GM21367 (cell line): ENCODE measurements at regions not wholly inside any gene's neighbourhood (a gene's known extent, or its start where the extent isn't known, plus 50 kb on each side); places are given as distances from the start of the nearest gene placed in this dataset.
"Not testable (repeated sequence)": the region's sequence is repeated elsewhere in the genome, so short reads cannot be mapped to it uniquely, and the experiment has no call there.

Experiments
- ATAC-seq: cut with Tn5 transposase; IDR thresholded peaks from one replicate; pipeline ENCODE4 v1.9.1; 2021; ENCODE audit not compliant: unreplicated experiment

- no peak for ATAC-seq
These were observed 201.9 kb downstream of the MOXD1 start for GRCh38 chr6:132199343-132199742.

- ATAC-seq, result no peak
These were observed 202.4 kb downstream of the MOXD1 start for GRCh38 chr6:132198896-132199295.

GRCh38 chr6:132198040-132198439, 203.2 kb downstream of the MOXD1 start:
- ATAC-seq, result no peak

- no peak for ATAC-seq
These were observed 206.7 kb downstream of the MOXD1 start for GRCh38 chr6:132194529-132194928.

GRCh38 chr6:132192631-132193030, 208.6 kb downstream of the MOXD1 start:
- no peak for ATAC-seq

GRCh38 chr6:132190815-132191175, 210.5 kb downstream of the MOXD1 start:
- ATAC-seq, result no peak

- peak; percentile 69 for ATAC-seq
These were observed 211.0 kb downstream of the MOXD1 start for GRCh38 chr6:132190097-132190814.

- ATAC-seq, result no peak
These were observed 212.6 kb downstream of the MOXD1 start for GRCh38 chr6:132188556-132189264.

- no peak for ATAC-seq
These were observed 213.5 kb downstream of the MOXD1 start for GRCh38 chr6:132187816-132188215.

- not testable (repeated sequence) for ATAC-seq
These were observed 216.3 kb downstream of the MOXD1 start for GRCh38 chr6:132184966-132185365.

GRCh38 chr6:132179955-132180354, 221.3 kb downstream of the MOXD1 start:
- ATAC-seq, result no peak

GRCh38 chr6:132174919-132175318, 223.7 kb upstream of the CCN2 start:
- ATAC-seq, result no peak

GRCh38 chr6:132168961-132169360, 217.8 kb upstream of the CCN2 start:
- ATAC-seq, result no peak

- ATAC-seq, result no peak
These were observed 217.0 kb upstream of the CCN2 start for GRCh38 chr6:132167929-132168892.

GRCh38 chr6:132166526-132167051, 215.4 kb upstream of the CCN2 start:
- ATAC-seq, result no peak

- no peak for ATAC-seq
These were observed 214.5 kb upstream of the CCN2 start for GRCh38 chr6:132165677-132166076.

- ATAC-seq, result no peak
These were observed 210.1 kb upstream of the CCN2 start for GRCh38 chr6:132161283-132161682.

- no peak for ATAC-seq
These were observed 202.2 kb upstream of the CCN2 start for GRCh38 chr6:132153221-132153898.

GRCh38 chr6:132147530-132148011, 196.4 kb upstream of the CCN2 start:
- no peak for ATAC-seq

GRCh38 chr6:132144456-132144855, 193.3 kb upstream of the CCN2 start:
- no peak for ATAC-seq

- no peak for ATAC-seq
These were observed 192.1 kb upstream of the CCN2 start for GRCh38 chr6:132143258-132143657.
